ENCODE measurements at regions not wholly inside any gene's neighbourhood (a gene's known extent, or its start where the extent isn't known, plus 50 kb on each side); places are given as distances from the start of the nearest gene placed in this dataset.

DNA sequence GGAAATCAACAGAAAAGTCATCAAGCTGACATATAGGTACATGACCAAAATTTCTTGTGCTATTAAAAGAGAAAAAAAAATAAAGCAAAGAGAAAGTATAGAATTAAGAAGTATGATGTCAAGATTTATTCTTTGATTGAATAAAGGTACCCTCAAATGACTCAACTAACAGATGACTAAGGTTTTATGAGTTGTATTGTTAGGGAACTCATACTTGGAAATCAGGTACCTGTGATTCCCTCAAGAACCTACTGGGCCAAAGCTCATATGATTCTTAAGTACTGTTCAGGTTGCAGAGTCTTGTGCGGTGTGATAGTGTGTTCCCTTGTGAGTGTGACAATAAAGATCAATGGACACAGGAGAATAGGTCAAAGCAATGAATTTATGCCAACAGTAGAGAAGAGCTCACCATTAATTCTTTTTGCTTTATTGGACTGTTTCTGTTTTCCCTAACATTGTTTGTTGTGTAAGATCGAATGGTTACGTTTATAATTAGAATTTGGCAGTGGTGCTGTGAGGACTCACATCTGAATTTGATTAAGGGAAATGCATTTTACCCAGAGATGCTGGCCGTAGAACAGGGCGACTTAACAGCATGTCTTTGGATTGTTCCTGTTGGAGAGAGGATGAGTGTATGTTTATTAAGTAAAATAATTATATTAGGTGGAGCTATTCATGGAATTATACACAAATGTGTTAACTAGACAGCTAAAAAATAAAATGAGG is 293.2 kb upstream of the SEMA3D start:
- no peak for ATAC-seq (ENCODE audit: insufficient read depth, low read depth)
- Histone ChIP-seq H3K4me1 (ENCODE audit: insufficient read depth, low read length) (no peaks in the 10 kb centered on the region), H3K79me2 (ENCODE audit: insufficient read depth, low read length) (no peaks in the 10 kb centered on the region), H3K9me3 (ENCODE audit: insufficient read depth, low read length, severe bottlenecking) (no peaks in the 10 kb centered on the region), H4K20me1 (ENCODE audit: insufficient read depth, low read length) (no peaks in the 10 kb centered on the region), H3K36me3 (ENCODE audit: insufficient read depth, low read length) (no peaks in the 10 kb centered on the region), H3K4me3 (ENCODE audit: low read depth in 1 of 2, low read length in 2 of 2) (no peak overlapping the region), H2AFZ (ENCODE audit: low read depth, low read length) (no peak overlapping the region), H3K27ac (ENCODE audit: low read length) (no peak overlapping the region), H3K27me3 (ENCODE audit: insufficient read depth, low read length, poor library complexity) (no peaks in the 10 kb centered on the region), H3K4me2 (ENCODE audit: insufficient read depth, low read length) (no peak overlapping the region), H3K9ac (ENCODE audit: low read depth, low read length) (no peak overlapping the region)
- no peak for DNase-seq
- no peak for TF ChIP-seq EZH2 (IDR thresholded peaks at IDR 0.05; ENCODE audit: borderline replicate concordance, low read depth, low read length, severe bottlenecking)
- TF ChIP-seq, protein P1, sequence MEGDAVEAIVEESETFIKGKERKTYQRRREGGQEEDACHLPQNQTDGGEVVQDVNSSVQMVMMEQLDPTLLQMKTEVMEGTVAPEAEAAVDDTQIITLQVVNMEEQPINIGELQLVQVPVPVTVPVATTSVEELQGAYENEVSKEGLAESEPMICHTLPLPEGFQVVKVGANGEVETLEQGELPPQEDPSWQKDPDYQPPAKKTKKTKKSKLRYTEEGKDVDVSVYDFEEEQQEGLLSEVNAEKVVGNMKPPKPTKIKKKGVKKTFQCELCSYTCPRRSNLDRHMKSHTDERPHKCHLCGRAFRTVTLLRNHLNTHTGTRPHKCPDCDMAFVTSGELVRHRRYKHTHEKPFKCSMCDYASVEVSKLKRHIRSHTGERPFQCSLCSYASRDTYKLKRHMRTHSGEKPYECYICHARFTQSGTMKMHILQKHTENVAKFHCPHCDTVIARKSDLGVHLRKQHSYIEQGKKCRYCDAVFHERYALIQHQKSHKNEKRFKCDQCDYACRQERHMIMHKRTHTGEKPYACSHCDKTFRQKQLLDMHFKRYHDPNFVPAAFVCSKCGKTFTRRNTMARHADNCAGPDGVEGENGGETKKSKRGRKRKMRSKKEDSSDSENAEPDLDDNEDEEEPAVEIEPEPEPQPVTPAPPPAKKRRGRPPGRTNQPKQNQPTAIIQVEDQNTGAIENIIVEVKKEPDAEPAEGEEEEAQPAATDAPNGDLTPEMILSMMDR (IDR thresholded peaks at IDR 0.05; ENCODE audit: borderline replicate concordance, extremely low read depth, low read length, poor library complexity, severe bottlenecking), result no peak

DNA sequence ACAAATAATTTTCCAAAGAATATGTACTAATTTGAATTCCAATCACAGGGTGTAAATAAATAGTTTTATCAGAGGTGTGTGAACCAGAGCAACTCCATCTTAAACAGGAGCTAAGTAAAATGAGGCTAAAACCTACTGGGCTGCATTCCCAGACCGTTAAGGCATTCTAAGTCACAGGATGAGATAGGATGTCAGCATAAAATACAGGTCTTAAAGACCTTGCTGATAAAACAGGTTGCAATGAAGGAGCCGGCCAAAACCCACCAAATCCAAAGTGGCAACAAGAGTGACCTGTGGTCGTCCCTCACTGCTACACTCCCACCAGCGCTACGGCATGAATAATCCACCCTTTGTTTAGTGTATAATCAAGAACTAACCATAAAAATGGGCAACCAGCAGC is 291.7 kb upstream of the SEMA3D start:
- Histone ChIP-seq H3K4me1 (ENCODE audit: insufficient read depth, low read length) (no peaks in the 10 kb centered on the region), H3K9ac (ENCODE audit: low read depth, low read length) (no peak overlapping the region), H2AFZ (ENCODE audit: low read depth, low read length) (no peak overlapping the region), H3K4me3 (ENCODE audit: low read depth in 1 of 2, low read length in 2 of 2) (no peak overlapping the region), H4K20me1 (ENCODE audit: insufficient read depth, low read length) (no peaks in the 10 kb centered on the region), H3K27me3 (ENCODE audit: insufficient read depth, low read length, poor library complexity) (no peaks in the 10 kb centered on the region), H3K4me2 (ENCODE audit: insufficient read depth, low read length) (no peak overlapping the region), H3K36me3 (ENCODE audit: insufficient read depth, low read length) (no peaks in the 10 kb centered on the region), H3K79me2 (ENCODE audit: insufficient read depth, low read length) (no peaks in the 10 kb centered on the region), H3K27ac (ENCODE audit: low read length) (no peak overlapping the region), H3K9me3 (ENCODE audit: insufficient read depth, low read length, severe bottlenecking) (no peaks in the 10 kb centered on the region)
- no peak for TF ChIP-seq EZH2 (IDR thresholded peaks at IDR 0.05; ENCODE audit: borderline replicate concordance, low read depth, low read length, severe bottlenecking)
- TF ChIP-seq, protein P1 (IDR thresholded peaks at IDR 0.05; ENCODE audit: borderline replicate concordance, extremely low read depth, low read length, poor library complexity, severe bottlenecking), result no peak
- ATAC-seq (ENCODE audit: insufficient read depth, low read depth), result no peak
- DNase-seq, result no peak

DNA sequence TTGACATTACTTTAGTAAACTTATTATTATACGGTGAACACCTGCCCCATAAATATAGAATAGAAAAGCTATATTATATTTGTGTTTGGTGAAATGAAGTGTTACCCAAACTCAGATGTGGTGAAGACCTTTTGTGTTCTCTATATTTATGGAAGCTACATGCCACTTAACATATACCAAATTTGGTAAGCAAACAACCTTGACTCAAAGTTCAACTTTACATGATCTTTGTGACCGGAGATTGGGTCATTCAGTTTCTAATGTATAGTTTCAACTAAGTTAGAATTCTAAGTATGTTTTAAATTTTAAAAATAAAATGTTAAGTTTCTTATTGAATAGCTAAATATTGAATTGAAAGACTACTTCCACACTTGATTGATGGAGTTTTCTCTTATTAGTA is 288.6 kb upstream of the SEMA3D start:
- Histone ChIP-seq H3K9me3 (ENCODE audit: insufficient read depth, low read length, severe bottlenecking) (no peaks in the 10 kb centered on the region), H3K27ac (ENCODE audit: low read length) (no peak overlapping the region), H3K27me3 (ENCODE audit: insufficient read depth, low read length, poor library complexity) (no peaks in the 10 kb centered on the region), H4K20me1 (ENCODE audit: insufficient read depth, low read length) (no peaks in the 10 kb centered on the region), H3K4me1 (ENCODE audit: insufficient read depth, low read length) (no peaks in the 10 kb centered on the region), H3K4me2 (ENCODE audit: insufficient read depth, low read length) (no peak overlapping the region), H3K4me3 (ENCODE audit: low read depth in 1 of 2, low read length in 2 of 2) (no peak overlapping the region), H2AFZ (ENCODE audit: low read depth, low read length) (no peak overlapping the region), H3K79me2 (ENCODE audit: insufficient read depth, low read length) (no peaks in the 10 kb centered on the region), H3K36me3 (ENCODE audit: insufficient read depth, low read length) (no peaks in the 10 kb centered on the region), H3K9ac (ENCODE audit: low read depth, low read length) (no peak overlapping the region)
- TF ChIP-seq, protein P1 (IDR thresholded peaks at IDR 0.05; ENCODE audit: borderline replicate concordance, extremely low read depth, low read length, poor library complexity, severe bottlenecking), result no peak
- no peak for TF ChIP-seq EZH2 (IDR thresholded peaks at IDR 0.05; ENCODE audit: borderline replicate concordance, low read depth, low read length, severe bottlenecking)
- no peak for ATAC-seq (ENCODE audit: insufficient read depth, low read depth)
- no peak for DNase-seq
